ENCODE measurements at regions not wholly inside any gene's neighbourhood (a gene's known extent, or its start where the extent isn't known, plus 50 kb on each side); places are given as distances from the start of the nearest gene placed in this dataset.

GRCh38 chr12:13443498-13443897, 247.0 kb downstream of the EMP1 start:
- no peak for TF ChIP-seq CTCF (IDR thresholded peaks at IDR 0.05)
- no peak for DNase-seq (ENCODE audit: low spot score)
- Histone ChIP-seq H3K27me3 (no peaks in the 10 kb centered on the region), H3K4me3 (no peak overlapping the region), H3K27ac (peak overlapping the region in 1 of 2 donors; percentile 57), H3K4me1 (no peaks in the 10 kb centered on the region), H3K36me3 (no peaks in the 10 kb centered on the region), H3K9me3 (peaks cover 0 to 5% of the 10 kb centered on the region in 2 donors)

- Histone ChIP-seq H3K36me3 (no peaks in the 10 kb centered on the region), H3K27ac (peak overlapping the region; percentile 11 to 57), H3K4me1 (no peaks in the 10 kb centered on the region), H3K27me3 (no peaks in the 10 kb centered on the region), H3K9me3 (peaks cover 0 to 5% of the 10 kb centered on the region in 2 donors), H3K4me3 (no peak overlapping the region)
- no peak for TF ChIP-seq CTCF (IDR thresholded peaks at IDR 0.05)
- DNase-seq (ENCODE audit: low spot score): no peak
These were observed 246.5 kb downstream of the EMP1 start for GRCh38 chr12:13443028-13443427.

GRCh38 chr12:13442457-13442856, 245.9 kb downstream of the EMP1 start:
- no peak overlapping the region for H3K4me3 ChIP-seq
- H3K9me3 ChIP-seq: peaks cover 0 to 5% of the 10 kb centered on the region in 2 donors
- no peak for DNase-seq (ENCODE audit: low spot score)
- peaks cover 0 to under 1% of the 10 kb centered on the region in 2 donors for H3K27me3 ChIP-seq
- TF ChIP-seq CTCF (IDR thresholded peaks at IDR 0.05): no peak
- H3K27ac ChIP-seq: peak overlapping the region; percentile 11 to 57
- H3K36me3 ChIP-seq: no peaks in the 10 kb centered on the region
- no peaks in the 10 kb centered on the region for H3K4me1 ChIP-seq

GRCh38 chr12:13440844-13441243, 244.3 kb downstream of the EMP1 start:
- Histone ChIP-seq H3K36me3 (no peaks in the 10 kb centered on the region), H3K4me1 (peaks cover 0 to 8% of the 10 kb centered on the region in 2 donors), H3K27me3 (peaks cover 0 to 4% of the 10 kb centered on the region in 2 donors), H3K4me3 (no peak overlapping the region), H3K27ac (no peak overlapping the region), H3K9me3 (peaks cover 0 to 5% of the 10 kb centered on the region in 2 donors)
- no peak for DNase-seq (ENCODE audit: low spot score)
- no peak for TF ChIP-seq CTCF (IDR thresholded peaks at IDR 0.05)

GRCh38 chr12:13437541-13437940, 241.0 kb downstream of the EMP1 start:
- no peak overlapping the region for H3K4me3 ChIP-seq

More at GRCh38 chr12:13437541-13437940, 241.0 kb downstream of the EMP1 start:
- Histone ChIP-seq H3K9me3 (no peaks in the 10 kb centered on the region), H3K27ac (no peak overlapping the region), H3K36me3 (no peaks in the 10 kb centered on the region), H3K4me1 (peaks cover 0 to 8% of the 10 kb centered on the region in 2 donors), H3K27me3 (peaks cover 0 to 4% of the 10 kb centered on the region in 2 donors)
- TF ChIP-seq CTCF (IDR thresholded peaks at IDR 0.05): no peak
- no peak for DNase-seq (ENCODE audit: low spot score)

All from right atrium auricular region (tissue), 2 donors.